ENCODE measurements at regions not wholly inside any gene's neighbourhood (a gene's known extent, or its start where the extent isn't known, plus 50 kb on each side); places are given as distances from the start of the nearest gene placed in this dataset.

- Histone ChIP-seq H3K79me2 (ENCODE audit: insufficient read depth, low read length) (no peaks in the 10 kb centered on the region), H3K27me3 (ENCODE audit: insufficient read depth, low read length) (no peaks in the 10 kb centered on the region), H3K14ac (ENCODE audit: insufficient read depth, low read length) (no peak overlapping the region), H3K56ac (ENCODE audit: insufficient read length, low read depth, low read length) (no peak overlapping the region), H3K4me2 (ENCODE audit: insufficient read depth, insufficient read length, low read length) (no peak overlapping the region), H3K4ac (ENCODE audit: low read depth, low read length) (no peak overlapping the region), H3T11ph (ENCODE audit: low read length) (no peak overlapping the region), H2BK12ac (ENCODE audit: insufficient read length, low read depth, low read length) (no peak overlapping the region), H4K91ac (ENCODE audit: insufficient read length, low read depth, low read length) (no peak overlapping the region), H3K9me3 (ENCODE audit: control insufficient read depth, low read depth, low read length) (no peaks in the 10 kb centered on the region), H3K27ac (ENCODE audit: insufficient read length, low read depth, low read length) (no peak overlapping the region), H2BK20ac (ENCODE audit: low read depth, low read length, poor library complexity, severe bottlenecking) (no peak overlapping the region), H2AFZ (ENCODE audit: low read length) (no peak overlapping the region), H2AK5ac (ENCODE audit: insufficient read length, low read length) (no peak overlapping the region), H3K23ac (ENCODE audit: insufficient read length, low read depth, low read length) (no peak overlapping the region), H4K20me1 (ENCODE audit: control insufficient read depth, insufficient read depth, insufficient read length) (no peaks in the 10 kb centered on the region), H2BK5ac (ENCODE audit: insufficient read length, low read length) (no peak overlapping the region), H3K79me1 (ENCODE audit: insufficient read depth, low read depth, low read length, poor library complexity, severe bottlenecking) (no peaks in the 10 kb centered on the region), H3K9ac (ENCODE audit: extremely low read depth, insufficient read length, low read length) (no peak overlapping the region), H2BK120ac (ENCODE audit: low read depth, low read length, poor library complexity, severe bottlenecking) (no peak overlapping the region), H3K18ac (ENCODE audit: insufficient read length, low read depth, low read length) (no peak overlapping the region), H3K23me2 (ENCODE audit: insufficient read length, low read depth, low read length, poor library complexity, severe bottlenecking) (no peaks in the 10 kb centered on the region), H3K4me1 (ENCODE audit: insufficient read depth, low read length) (peaks cover 3% of the 10 kb centered on the region; the same call in 1 of the 2 replicates), H4K8ac (replicated peaks; ENCODE audit: insufficient read length, low read depth, low read length) (no peak overlapping the region), H4K5ac (ENCODE audit: insufficient read length, low read depth, low read length) (no peak overlapping the region), H2BK15ac (ENCODE audit: low read depth, low read length) (no peak overlapping the region)
- Mint-ChIP-seq H3K36me3 (ENCODE audit: insufficient read depth in 1 of 3, low read depth in 3 of 3) (no peaks in the 10 kb centered on the region; a peak in 1 of 7 replicates), H3K4me3 (no peak overlapping the region), H3K9me3 (peaks cover 0 to 3% of the 10 kb centered on the region in 2 experiments; a peak in 1 of 5 replicates), H3K27me3 (ENCODE audit: low read depth) (no peaks in the 10 kb centered on the region; the same call in 1 of the 2 replicates), H3K4me1 (peaks cover 24 to 37% of the 10 kb centered on the region in 2 experiments), H3K27ac (no peak overlapping the region)
- DNase-seq, result no peak
- peak; percentile 60 for TF ChIP-seq CTCF (conservative IDR thresholded peaks at IDR 0.05)
- WGBS (ENCODE audit: extremely low coverage, insufficient read length, low lambda C conversion rate), result no CpG with 5 or more reads among the region's 3 CpGs
These were observed 180.0 kb downstream of the GJA1 start for GRCh38 chr6:121615493-121615892.

Measured in H9 (cell line).